ENCODE measurements at regions not wholly inside any gene's neighbourhood (a gene's known extent, or its start where the extent isn't known, plus 50 kb on each side); places are given as distances from the start of the nearest gene placed in this dataset.

GRCh38 chr2:122367646-122368010, 612.2 kb downstream of the TSN start:
- no peaks in the 10 kb centered on the region for H3K4me1 Mint-ChIP-seq (ENCODE audit: unreplicated experiment)
- no peak for DNase-seq (ENCODE audit: extremely low spot score, unreplicated experiment)
- H3K27ac Mint-ChIP-seq (ENCODE audit: unreplicated experiment) = no peak overlapping the region
- peaks cover under 1% of the 10 kb centered on the region for H3K9me3 Mint-ChIP-seq (ENCODE audit: unreplicated experiment)
- no peak overlapping the region for H3K4me3 Mint-ChIP-seq (ENCODE audit: unreplicated experiment)
- H3K36me3 Mint-ChIP-seq (ENCODE audit: unreplicated experiment) = no peaks in the 10 kb centered on the region
- no peak for TF ChIP-seq CTCF (IDR thresholded peaks at IDR 0.05)
- no peaks in the 10 kb centered on the region for H3K27me3 Mint-ChIP-seq (ENCODE audit: unreplicated experiment)

GRCh38 chr2:122368576-122369243, 613.3 kb downstream of the TSN start:
- DNase-seq (ENCODE audit: extremely low spot score, unreplicated experiment) = no peak
- H3K9me3 Mint-ChIP-seq (ENCODE audit: unreplicated experiment) = peaks cover 8% of the 10 kb centered on the region

GRCh38 chr2:122378521-122378920, 623.1 kb downstream of the TSN start:
- TF ChIP-seq CTCF (IDR thresholded peaks at IDR 0.05) = no peak
- H3K36me3 Mint-ChIP-seq (ENCODE audit: unreplicated experiment) = no peaks in the 10 kb centered on the region
- H3K4me3 Mint-ChIP-seq (ENCODE audit: unreplicated experiment) = no peak overlapping the region
- H3K27me3 Mint-ChIP-seq (ENCODE audit: unreplicated experiment) = no peaks in the 10 kb centered on the region
- DNase-seq (ENCODE audit: extremely low spot score, unreplicated experiment) = no peak
- H3K9me3 Mint-ChIP-seq (ENCODE audit: unreplicated experiment) = peaks cover 10% of the 10 kb centered on the region
- no peak overlapping the region for H3K27ac Mint-ChIP-seq (ENCODE audit: unreplicated experiment)
- H3K4me1 Mint-ChIP-seq (ENCODE audit: unreplicated experiment) = no peaks in the 10 kb centered on the region

More at GRCh38 chr2:122368576-122369243, 613.3 kb downstream of the TSN start:
- Mint-ChIP-seq H3K36me3 (ENCODE audit: unreplicated experiment) (no peaks in the 10 kb centered on the region), H3K4me3 (ENCODE audit: unreplicated experiment) (no peak overlapping the region), H3K27me3 (ENCODE audit: unreplicated experiment) (no peaks in the 10 kb centered on the region), H3K27ac (ENCODE audit: unreplicated experiment) (no peak overlapping the region), H3K4me1 (ENCODE audit: unreplicated experiment) (no peaks in the 10 kb centered on the region)
- no peak for TF ChIP-seq CTCF (IDR thresholded peaks at IDR 0.05)

GRCh38 chr2:122384768-122385333, 629.4 kb downstream of the TSN start:
- no peak for DNase-seq (ENCODE audit: extremely low spot score, unreplicated experiment)
- Mint-ChIP-seq H3K4me1 (ENCODE audit: unreplicated experiment) (no peaks in the 10 kb centered on the region), H3K36me3 (ENCODE audit: unreplicated experiment) (no peaks in the 10 kb centered on the region), H3K27ac (ENCODE audit: unreplicated experiment) (no peak overlapping the region), H3K4me3 (ENCODE audit: unreplicated experiment) (no peak overlapping the region), H3K9me3 (ENCODE audit: unreplicated experiment) (peaks cover 30% of the 10 kb centered on the region), H3K27me3 (ENCODE audit: unreplicated experiment) (no peaks in the 10 kb centered on the region)
- no peak for TF ChIP-seq CTCF (IDR thresholded peaks at IDR 0.05)

- peaks cover 22% of the 10 kb centered on the region for H3K9me3 Mint-ChIP-seq (ENCODE audit: unreplicated experiment)
- TF ChIP-seq CTCF (IDR thresholded peaks at IDR 0.05) = no peak
- no peaks in the 10 kb centered on the region for H3K36me3 Mint-ChIP-seq (ENCODE audit: unreplicated experiment)
- no peaks in the 10 kb centered on the region for H3K4me1 Mint-ChIP-seq (ENCODE audit: unreplicated experiment)
- H3K4me3 Mint-ChIP-seq (ENCODE audit: unreplicated experiment) = no peak overlapping the region
- no peaks in the 10 kb centered on the region for H3K27me3 Mint-ChIP-seq (ENCODE audit: unreplicated experiment)
- no peak for DNase-seq (ENCODE audit: extremely low spot score, unreplicated experiment)
- H3K27ac Mint-ChIP-seq (ENCODE audit: unreplicated experiment) = no peak overlapping the region
These were observed 632.8 kb downstream of the TSN start for GRCh38 chr2:122388208-122388607.

All from osteocyte (in vitro differentiated cells).